Epithelial cell of proximal tubule (primary cell): ENCODE measurements at regions not wholly inside any gene's neighbourhood (a gene's known extent, or its start where the extent isn't known, plus 50 kb on each side); places are given as distances from the start of the nearest gene placed in this dataset.
A peak's percentile ranks its signal among the peaks of the same experiment; 100 is the strongest.

Source experiments
- DNase-seq: peaks from one replicate; pipeline ENCODE4 v3.0.0-alpha.2; 2011; ENCODE audit warnings: low read depth
- H3K4me3 ChIP-seq: 2 replicates; pipeline ENCODE4 v1.5.1; 2011; ENCODE audit warnings: low read depth, mild to moderate bottlenecking, low read length
- CTCF ChIP-seq: conservative IDR thresholded peaks from 2 replicates; pipeline ENCODE4 v1.5.1; 2012; ENCODE audit warnings: low read depth, mild to moderate bottlenecking, low read length

- no peak overlapping the region for H3K4me3 ChIP-seq
- no peak for TF ChIP-seq CTCF
- DNase-seq = no peak
Observed at GRCh38 chr21:36606287-36606982, 92.5 kb upstream of the SIM2 start.

GRCh38 chr21:36606983-36607325 lies 92.0 kb upstream of the SIM2 start:
- DNase-seq = no peak
- TF ChIP-seq CTCF = no peak
- no peak overlapping the region for H3K4me3 ChIP-seq

- TF ChIP-seq CTCF = no peak
Observed at GRCh38 chr21:36608041-36608896, 90.6 kb upstream of the SIM2 start.

GRCh38 chr21:36608897-36609225 lies 90.1 kb upstream of the SIM2 start:
- no peak for TF ChIP-seq CTCF
- H3K4me3 ChIP-seq = no peak overlapping the region
- DNase-seq = peak; percentile 31

More at GRCh38 chr21:36608041-36608896, 90.6 kb upstream of the SIM2 start:
- DNase-seq = peak; percentile 36
- H3K4me3 ChIP-seq = no peak overlapping the region

GRCh38 chr21:36609654-36610053 lies 89.3 kb upstream of the SIM2 start:
- H3K4me3 ChIP-seq = no peak overlapping the region
- no peak for TF ChIP-seq CTCF
- DNase-seq = no peak

GRCh38 chr21:36610201-36610600 lies 88.7 kb upstream of the SIM2 start:
- no peak overlapping the region for H3K4me3 ChIP-seq
- DNase-seq = no peak
- TF ChIP-seq CTCF = no peak
